Cardiac muscle cell (in vitro differentiated cells and primary cell): ENCODE measurements at regions not wholly inside any gene's neighbourhood (a gene's known extent, or its start where the extent isn't known, plus 50 kb on each side); places are given as distances from the start of the nearest gene placed in this dataset.

Source experiments
- DNase-seq, 2 donors: peaks; one replicate each; pipeline versions ENCODE4 v3.0.0 to v3.0.0-alpha.2; 2010 to 2017; ENCODE audit warnings: low read depth in 1 of 2, low spot score in 1 of 2
- H3K27ac ChIP-seq: fragments of 200-600 bp; sonication (generic); 2 replicates; pipeline ENCODE4 v1.5.1; 2016
- H3K27me3 ChIP-seq: fragments of 200-600 bp; sonication (generic); 2 replicates; pipeline ENCODE4 v1.6.0; 2016; ENCODE audit warnings: control low read depth
- H3K36me3 ChIP-seq: fragments of 200-600 bp; sonication (generic); 2 replicates; pipeline ENCODE4 v1.5.1; 2016; ENCODE audit warnings: control low read depth
- H3K4me1 ChIP-seq: fragments of 200-600 bp; sonication (generic); 2 replicates; pipeline ENCODE4 v1.8.1; 2017; ENCODE audit warnings: low read depth, mild to moderate bottlenecking, mixed run types
- H3K4me3 ChIP-seq: fragments of 200-600 bp; sonication (generic); 2 replicates; pipeline ENCODE4 v1.5.1; 2016; ENCODE audit warnings: mild to moderate bottlenecking
- H3K9me3 ChIP-seq: fragments of 200-600 bp; sonication (generic); 2 replicates; pipeline ENCODE4 v1.5.1; 2017; ENCODE audit warnings: low read depth, mild to moderate bottlenecking, control low read depth
- TF ChIP-seq, protein P1 (sequence below): IDR thresholded peaks from 2 replicates; pipeline ENCODE4 v1.5.1; 2012; ENCODE audit warnings: low read depth, mild to moderate bottlenecking, low read length

DNA sequence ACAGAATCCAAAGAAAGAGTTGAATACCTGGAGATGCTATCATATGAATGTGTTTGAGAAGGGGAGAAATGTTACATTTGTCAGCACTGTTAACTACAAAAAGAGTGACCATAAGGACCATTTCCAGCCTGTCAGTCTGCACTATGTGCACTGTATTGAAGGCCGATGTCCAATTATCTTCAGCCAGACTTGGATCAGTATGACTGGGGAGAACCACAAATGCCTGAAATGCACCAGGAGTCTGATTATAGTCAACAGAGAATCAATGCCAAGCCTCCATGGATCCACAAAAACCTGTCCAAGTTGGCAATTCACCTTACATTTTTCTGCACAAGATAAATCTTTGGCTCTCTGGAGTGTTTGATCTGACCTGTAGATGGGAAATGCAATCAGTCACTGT, 697.5 kb upstream of the SGCG start:
- no peaks in the 10 kb centered on the region for H3K27me3 ChIP-seq
- H3K4me1 ChIP-seq, result no peaks in the 10 kb centered on the region
- TF ChIP-seq, protein P1, sequence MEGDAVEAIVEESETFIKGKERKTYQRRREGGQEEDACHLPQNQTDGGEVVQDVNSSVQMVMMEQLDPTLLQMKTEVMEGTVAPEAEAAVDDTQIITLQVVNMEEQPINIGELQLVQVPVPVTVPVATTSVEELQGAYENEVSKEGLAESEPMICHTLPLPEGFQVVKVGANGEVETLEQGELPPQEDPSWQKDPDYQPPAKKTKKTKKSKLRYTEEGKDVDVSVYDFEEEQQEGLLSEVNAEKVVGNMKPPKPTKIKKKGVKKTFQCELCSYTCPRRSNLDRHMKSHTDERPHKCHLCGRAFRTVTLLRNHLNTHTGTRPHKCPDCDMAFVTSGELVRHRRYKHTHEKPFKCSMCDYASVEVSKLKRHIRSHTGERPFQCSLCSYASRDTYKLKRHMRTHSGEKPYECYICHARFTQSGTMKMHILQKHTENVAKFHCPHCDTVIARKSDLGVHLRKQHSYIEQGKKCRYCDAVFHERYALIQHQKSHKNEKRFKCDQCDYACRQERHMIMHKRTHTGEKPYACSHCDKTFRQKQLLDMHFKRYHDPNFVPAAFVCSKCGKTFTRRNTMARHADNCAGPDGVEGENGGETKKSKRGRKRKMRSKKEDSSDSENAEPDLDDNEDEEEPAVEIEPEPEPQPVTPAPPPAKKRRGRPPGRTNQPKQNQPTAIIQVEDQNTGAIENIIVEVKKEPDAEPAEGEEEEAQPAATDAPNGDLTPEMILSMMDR, result no peak
- no peak for DNase-seq
- H3K4me3 ChIP-seq, result no peak overlapping the region
- no peaks in the 10 kb centered on the region for H3K9me3 ChIP-seq
- H3K27ac ChIP-seq, result no peak overlapping the region
- no peaks in the 10 kb centered on the region for H3K36me3 ChIP-seq

DNA sequence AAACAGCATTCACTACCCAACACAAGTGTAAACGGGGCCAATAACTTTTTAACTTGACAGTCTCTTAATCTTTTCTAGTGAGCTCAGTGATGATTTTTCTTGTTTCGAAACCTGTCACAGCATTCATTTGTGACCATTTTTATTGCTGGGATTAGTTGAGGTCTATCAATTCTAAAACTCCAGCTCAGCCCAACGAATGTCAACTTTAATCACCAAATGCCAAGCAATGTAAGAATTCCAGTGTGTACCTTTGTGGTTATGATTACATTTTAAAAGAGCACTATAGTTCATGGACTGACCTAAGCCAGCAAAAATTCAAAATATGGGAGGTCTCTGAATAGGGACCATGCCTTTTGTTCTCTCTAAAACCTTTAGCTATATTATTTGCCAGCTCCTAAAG, 694.3 kb upstream of the SGCG start:
- no peak overlapping the region for H3K4me3 ChIP-seq
- no peak for DNase-seq
- TF ChIP-seq, protein P1, result no peak
- no peak overlapping the region for H3K27ac ChIP-seq
- no peaks in the 10 kb centered on the region for H3K36me3 ChIP-seq
- H3K27me3 ChIP-seq, result no peaks in the 10 kb centered on the region
- no peaks in the 10 kb centered on the region for H3K9me3 ChIP-seq
- no peaks in the 10 kb centered on the region for H3K4me1 ChIP-seq

DNA sequence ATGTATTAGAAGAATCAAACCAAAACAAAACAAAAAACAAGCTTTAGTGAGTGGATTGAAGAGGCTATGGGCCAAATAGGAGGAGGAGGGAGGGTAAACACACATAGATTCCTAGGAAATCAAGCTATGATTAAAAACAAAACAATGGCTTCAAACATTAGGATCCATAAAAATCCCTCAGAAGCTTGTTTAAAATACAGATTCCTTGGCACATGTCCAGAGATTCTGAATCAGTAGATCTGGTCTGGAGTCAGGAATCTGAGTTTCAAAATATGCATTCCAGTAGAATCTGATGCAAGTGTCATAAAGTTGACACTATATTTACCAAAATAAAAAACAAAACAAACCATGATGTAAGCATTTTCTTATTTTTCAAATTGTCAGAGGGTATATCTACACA, 692.8 kb upstream of the SGCG start:
- TF ChIP-seq, protein P1, result no peak
- Histone ChIP-seq H3K9me3 (no peaks in the 10 kb centered on the region), H3K4me3 (no peak overlapping the region), H3K27ac (no peak overlapping the region), H3K36me3 (no peaks in the 10 kb centered on the region), H3K27me3 (no peaks in the 10 kb centered on the region), H3K4me1 (no peaks in the 10 kb centered on the region)
- DNase-seq, result peak in 1 of 2 donors; percentile 2

DNA sequence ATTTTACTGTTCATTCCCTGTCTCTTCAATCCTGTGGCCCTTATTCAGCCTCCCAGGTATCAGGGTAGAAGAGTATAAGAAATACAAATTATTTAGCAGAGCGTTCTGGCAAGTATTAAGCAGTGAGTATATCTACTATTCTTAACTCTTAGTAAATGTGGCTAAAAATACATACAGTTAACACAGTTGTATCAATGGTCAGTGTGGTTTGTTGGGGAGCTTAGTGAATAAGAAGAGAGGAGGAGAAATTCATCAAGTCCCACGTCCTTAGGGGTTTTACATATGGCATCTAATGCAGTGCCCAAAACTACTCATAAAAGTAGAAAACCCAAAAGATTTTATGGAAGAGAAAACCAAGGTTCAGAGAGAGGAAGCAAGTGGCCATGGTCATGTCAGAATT, 691.0 kb upstream of the SGCG start:
- DNase-seq, result no peak
- Histone ChIP-seq H3K27ac (no peak overlapping the region), H3K9me3 (no peaks in the 10 kb centered on the region), H3K27me3 (no peaks in the 10 kb centered on the region), H3K4me3 (no peak overlapping the region), H3K36me3 (no peaks in the 10 kb centered on the region), H3K4me1 (no peaks in the 10 kb centered on the region)
- TF ChIP-seq, protein P1, result no peak

DNA sequence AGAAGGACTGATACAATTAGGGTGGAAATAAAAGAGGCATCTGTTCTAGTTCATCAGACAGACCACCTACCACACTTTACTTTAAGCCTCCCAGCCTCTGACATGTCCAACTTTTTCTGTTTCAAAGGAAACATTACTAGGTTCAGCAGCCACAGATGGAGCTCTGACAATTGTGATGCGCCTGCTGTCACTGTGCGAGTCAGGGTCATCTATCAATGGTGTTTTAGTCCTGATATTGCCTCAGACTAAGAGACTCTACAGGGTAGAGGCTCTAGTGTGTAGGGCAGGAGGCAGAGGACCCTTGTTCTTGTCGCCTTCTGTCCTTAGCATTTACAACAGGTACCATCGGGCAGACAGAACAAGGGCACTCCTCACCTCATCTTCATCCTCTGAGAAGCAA, 685.0 kb upstream of the SGCG start:
- Histone ChIP-seq H3K9me3 (no peaks in the 10 kb centered on the region), H3K27me3 (no peaks in the 10 kb centered on the region), H3K4me1 (no peaks in the 10 kb centered on the region), H3K36me3 (no peaks in the 10 kb centered on the region), H3K4me3 (no peak overlapping the region), H3K27ac (no peak overlapping the region)
- no peak for DNase-seq
- TF ChIP-seq, protein P1, result no peak
